Natural killer cell (primary cell): ENCODE measurements at regions not wholly inside any gene's neighbourhood (a gene's known extent, or its start where the extent isn't known, plus 50 kb on each side); places are given as distances from the start of the nearest gene placed in this dataset.

Experiments used
- ATAC-seq, 3 donors: fragments of 150-1000 bp in 2 of 3; fragments of 200-7000 bp in 1 of 3; cut with Tn5 transposase; 1 replicate in 1 of 3; 2 replicates in 2 of 3; pipeline ENCODE4 v1.10.0; 2021; ENCODE audit warnings: mild to moderate bottlenecking in 2 of 3, moderate library complexity in 2 of 3
- DNase-seq, 2 donors: peaks; one replicate each; pipeline versions ENCODE4 v3.0.0 to v3.0.0-alpha.2; 2013 to 2021; ENCODE audit warnings: mixed read lengths in 1 of 2
- H3K27ac ChIP-seq: one replicate; pipeline ENCODE4 v1.5.1; 2013; ENCODE audit warnings: mild to moderate bottlenecking, low read length
- H3K27me3 ChIP-seq: one replicate; pipeline ENCODE4 v1.6.1; 2013; ENCODE audit warnings: low read length; ENCODE audit not compliant: control insufficient read depth, insufficient read depth
- H3K36me3 ChIP-seq: one replicate; pipeline ENCODE4 v1.6.1; 2013; ENCODE audit warnings: low read length; ENCODE audit not compliant: control insufficient read depth, insufficient read depth
- H3K4me1 ChIP-seq: one replicate; pipeline ENCODE4 v1.6.1; 2013; ENCODE audit warnings: low read length; ENCODE audit not compliant: control insufficient read depth, insufficient read depth
- H3K4me3 ChIP-seq: one replicate; pipeline ENCODE4 v1.5.1; 2013; ENCODE audit warnings: low read length
- H3K9me3 ChIP-seq: one replicate; pipeline ENCODE4 v1.6.1; 2013; ENCODE audit warnings: low read length; ENCODE audit not compliant: control insufficient read depth, insufficient read depth
- H3K27ac Mint-ChIP-seq, 2 donors: one replicate each; pipeline ENCODE4 v1.8.0; 2022; ENCODE audit warnings: mild to moderate bottlenecking in 2 of 2, mixed read lengths in 2 of 2, moderate library complexity in 1 of 2
- H3K27me3 Mint-ChIP-seq, 2 donors: one replicate each; pipeline ENCODE4 v1.8.0; 2022; ENCODE audit warnings: low read depth in 2 of 2, mixed read lengths in 2 of 2
- H3K36me3 Mint-ChIP-seq: one replicate; pipeline ENCODE4 v1.8.0; 2022; ENCODE audit warnings: mixed read lengths
- H3K4me1 Mint-ChIP-seq, 2 donors: one replicate each; pipeline ENCODE4 v1.8.0; 2022; ENCODE audit warnings: mixed read lengths in 2 of 2
- H3K4me3 Mint-ChIP-seq: one replicate; pipeline ENCODE4 v1.8.0; 2022; ENCODE audit warnings: mild to moderate bottlenecking, moderate library complexity, mixed read lengths
- H3K9me3 Mint-ChIP-seq, 2 donors: one replicate each; pipeline ENCODE4 v1.8.0; 2022; ENCODE audit warnings: mixed read lengths in 2 of 2
- WGBS: methylation state at CpG from one replicate; pipeline ENCODE4 v1.1.7; 2013; ENCODE audit warnings: missing lambda C conversion rate; ENCODE audit not compliant: insufficient coverage; 5-methylcytosine and 5-hydroxymethylcytosine counted together
- intact Hi-C: fragments of 100-400 bp; cut with micrococcal nuclease; formaldehyde crosslinking; loops from one replicate; pipeline ENCODE4 v1.14.2; 2022
- TF ChIP-seq, protein P1 (sequence below): fragments of 200-600 bp; IDR thresholded peaks from one replicate; pipeline ENCODE4 v1.8.0; 2022; ENCODE audit warnings: antibody characterized with exemption

DNA sequence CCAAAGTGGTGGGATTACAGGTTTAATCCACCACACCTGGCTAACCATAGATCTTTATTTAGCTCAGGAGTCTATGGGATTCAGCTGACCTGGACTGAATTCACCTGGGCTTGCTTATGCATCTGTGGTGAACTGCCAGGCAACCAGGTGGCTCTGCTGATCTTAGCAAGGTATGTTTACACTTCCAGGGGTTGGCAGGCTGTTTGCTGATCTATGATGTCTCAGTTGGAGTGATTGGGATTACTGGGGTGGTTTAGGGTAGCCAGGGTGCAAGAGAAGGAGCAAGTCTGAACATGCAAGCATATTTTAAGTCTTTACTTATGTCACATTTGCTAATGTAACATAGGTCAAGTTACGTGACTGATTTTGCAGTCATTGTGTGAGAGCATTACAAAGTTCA, 63.6 kb upstream of the JAK2 start:
- DNase-seq (no peak), ATAC-seq (no peak)
- Mint-ChIP-seq H3K36me3 (no peaks in the 10 kb centered on the region), H3K9me3 (no peaks in the 10 kb centered on the region), H3K27ac (no peak overlapping the region), H3K4me1 (peaks cover 6% of the 10 kb centered on the region in 2 donors), H3K27me3 (no peaks in the 10 kb centered on the region), H3K4me3 (no peak overlapping the region)
- intact Hi-C loops: no loop called here
- no peaks in the 10 kb centered on the region for H3K36me3 ChIP-seq
- TF ChIP-seq, protein P1, sequence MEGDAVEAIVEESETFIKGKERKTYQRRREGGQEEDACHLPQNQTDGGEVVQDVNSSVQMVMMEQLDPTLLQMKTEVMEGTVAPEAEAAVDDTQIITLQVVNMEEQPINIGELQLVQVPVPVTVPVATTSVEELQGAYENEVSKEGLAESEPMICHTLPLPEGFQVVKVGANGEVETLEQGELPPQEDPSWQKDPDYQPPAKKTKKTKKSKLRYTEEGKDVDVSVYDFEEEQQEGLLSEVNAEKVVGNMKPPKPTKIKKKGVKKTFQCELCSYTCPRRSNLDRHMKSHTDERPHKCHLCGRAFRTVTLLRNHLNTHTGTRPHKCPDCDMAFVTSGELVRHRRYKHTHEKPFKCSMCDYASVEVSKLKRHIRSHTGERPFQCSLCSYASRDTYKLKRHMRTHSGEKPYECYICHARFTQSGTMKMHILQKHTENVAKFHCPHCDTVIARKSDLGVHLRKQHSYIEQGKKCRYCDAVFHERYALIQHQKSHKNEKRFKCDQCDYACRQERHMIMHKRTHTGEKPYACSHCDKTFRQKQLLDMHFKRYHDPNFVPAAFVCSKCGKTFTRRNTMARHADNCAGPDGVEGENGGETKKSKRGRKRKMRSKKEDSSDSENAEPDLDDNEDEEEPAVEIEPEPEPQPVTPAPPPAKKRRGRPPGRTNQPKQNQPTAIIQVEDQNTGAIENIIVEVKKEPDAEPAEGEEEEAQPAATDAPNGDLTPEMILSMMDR: no peak
- H3K4me3 ChIP-seq: no peak overlapping the region
- H3K9me3 ChIP-seq: no peaks in the 10 kb centered on the region
- no peak overlapping the region for H3K27ac ChIP-seq
- H3K4me1 ChIP-seq: no peaks in the 10 kb centered on the region
- H3K27me3 ChIP-seq: no peaks in the 10 kb centered on the region
- WGBS: 87% methylated on average over 1 of the region's 1 CpG

DNA sequence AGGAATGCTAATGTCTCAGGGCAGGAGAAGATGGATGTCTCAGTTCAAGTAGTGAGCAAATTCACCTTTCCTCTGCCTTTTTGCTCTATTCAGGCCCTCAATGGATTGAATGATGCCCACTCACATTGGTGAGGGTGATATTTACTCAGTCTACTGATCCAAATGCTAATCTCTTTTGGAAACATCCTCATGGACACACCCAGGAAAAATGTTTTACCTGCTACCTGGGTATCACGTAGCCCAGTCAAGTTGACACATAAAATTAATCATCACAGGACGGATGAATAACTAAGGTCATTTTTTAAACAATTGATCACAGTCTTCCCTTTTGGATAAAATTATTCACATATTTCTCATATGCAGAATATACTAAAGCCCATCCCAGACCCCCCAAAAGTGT, 63.0 kb upstream of the JAK2 start:
- no peak for ATAC-seq
- no peak for DNase-seq
- no peaks in the 10 kb centered on the region for H3K27me3 Mint-ChIP-seq
- 98% methylated on average over 2 of the region's 2 CpGs for WGBS
- peaks cover 6% of the 10 kb centered on the region in 2 donors for H3K4me1 Mint-ChIP-seq
- no peak overlapping the region for H3K27ac Mint-ChIP-seq
- H3K9me3 Mint-ChIP-seq: no peaks in the 10 kb centered on the region
- intact Hi-C loops: no loop called here
- no peaks in the 10 kb centered on the region for H3K9me3 ChIP-seq
- TF ChIP-seq, protein P1: no peak
- no peak overlapping the region for H3K27ac ChIP-seq
- no peaks in the 10 kb centered on the region for H3K36me3 Mint-ChIP-seq
- no peaks in the 10 kb centered on the region for H3K27me3 ChIP-seq
- H3K4me1 ChIP-seq: no peaks in the 10 kb centered on the region
- H3K4me3 Mint-ChIP-seq: no peak overlapping the region
- no peaks in the 10 kb centered on the region for H3K36me3 ChIP-seq
- no peak overlapping the region for H3K4me3 ChIP-seq

DNA sequence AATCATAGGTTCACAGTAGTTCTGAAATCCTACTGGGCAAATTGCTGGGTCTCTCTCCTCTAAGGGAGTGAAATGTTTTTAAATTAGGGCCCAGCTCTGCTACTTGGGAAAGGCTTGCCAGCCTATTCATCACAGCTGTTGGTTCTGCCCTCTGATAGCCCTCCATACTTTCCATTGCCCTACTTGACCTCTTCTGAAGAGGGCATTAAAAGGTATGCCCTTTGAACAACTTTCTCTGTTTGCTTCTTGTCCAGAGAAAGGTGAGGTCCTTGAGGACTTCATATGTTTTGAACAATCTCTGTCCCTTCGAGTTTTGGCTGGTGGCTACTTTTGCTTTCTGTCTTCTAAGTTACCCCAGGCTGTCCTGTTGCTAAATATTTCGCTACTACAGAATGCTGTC, 62.3 kb upstream of the JAK2 start:
- peaks cover 6% of the 10 kb centered on the region in 2 donors for H3K4me1 Mint-ChIP-seq
- WGBS: 83% methylated on average over 2 of the region's 2 CpGs
- TF ChIP-seq, protein P1: no peak
- H3K9me3 Mint-ChIP-seq: no peaks in the 10 kb centered on the region
- H3K27me3 ChIP-seq: no peaks in the 10 kb centered on the region
- H3K27me3 Mint-ChIP-seq: no peaks in the 10 kb centered on the region
- ATAC-seq: no peak
- no peak overlapping the region for H3K27ac Mint-ChIP-seq
- intact Hi-C loops: no loop called here
- H3K4me3 ChIP-seq: no peak overlapping the region
- DNase-seq: no peak
- H3K9me3 ChIP-seq: no peaks in the 10 kb centered on the region
- H3K36me3 ChIP-seq: no peaks in the 10 kb centered on the region
- H3K36me3 Mint-ChIP-seq: no peaks in the 10 kb centered on the region
- no peak overlapping the region for H3K27ac ChIP-seq
- no peak overlapping the region for H3K4me3 Mint-ChIP-seq
- no peaks in the 10 kb centered on the region for H3K4me1 ChIP-seq

DNA sequence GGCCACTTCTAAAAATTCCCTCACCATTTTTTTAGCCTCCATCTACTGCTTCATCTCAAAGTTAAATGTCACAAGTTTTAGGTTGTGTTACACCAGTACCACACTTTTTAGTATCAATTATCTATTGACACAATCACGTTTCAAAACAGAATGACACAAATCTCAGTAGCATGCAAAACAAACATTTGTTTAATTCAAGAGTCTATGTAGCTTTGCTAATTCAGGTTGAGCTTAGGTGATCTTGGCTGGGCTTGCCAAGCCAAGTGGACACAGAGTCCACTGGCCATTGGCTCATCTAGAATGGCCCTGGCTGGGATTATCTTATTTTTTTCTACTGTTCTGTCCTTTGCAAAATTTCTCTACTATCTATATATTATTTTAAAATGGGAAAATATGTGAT, 61.9 kb upstream of the JAK2 start:
- intact Hi-C loops: no loop called here
- peaks cover 6% of the 10 kb centered on the region in 2 donors for H3K4me1 Mint-ChIP-seq
- DNase-seq: no peak
- WGBS: 71% methylated on average over 1 of the region's 1 CpG
- H3K9me3 ChIP-seq: no peaks in the 10 kb centered on the region
- no peaks in the 10 kb centered on the region for H3K36me3 ChIP-seq
- TF ChIP-seq, protein P1: no peak
- H3K9me3 Mint-ChIP-seq: no peaks in the 10 kb centered on the region
- H3K4me3 ChIP-seq: no peak overlapping the region
- no peaks in the 10 kb centered on the region for H3K27me3 Mint-ChIP-seq
- H3K27me3 ChIP-seq: no peaks in the 10 kb centered on the region
- no peak overlapping the region for H3K27ac Mint-ChIP-seq
- H3K27ac ChIP-seq: no peak overlapping the region
- ATAC-seq: no peak
- H3K4me3 Mint-ChIP-seq: no peak overlapping the region
- H3K4me1 ChIP-seq: no peaks in the 10 kb centered on the region
- no peaks in the 10 kb centered on the region for H3K36me3 Mint-ChIP-seq
